ENCODE measurements at regions not wholly inside any gene's neighbourhood (a gene's known extent, or its start where the extent isn't known, plus 50 kb on each side); places are given as distances from the start of the nearest gene placed in this dataset.

GRCh38 chr7:35424440-35424839, 170.5 kb upstream of the TBX20 start:
- intact Hi-C loops (cut with DNase I; ENCODE audit: low total_unique reads), result no loop called here
- DNase-seq, result no peak
- 89 to 92% methylated on average over 4 of the region's 4 CpGs for WGBS, 2 donors
- no peak for TF ChIP-seq CTCF (IDR thresholded peaks at IDR 0.05)
- no peak for TF ChIP-seq POLR2A (IDR thresholded peaks at IDR 0.05)
- Histone ChIP-seq H3K4me1 (no peaks in the 10 kb centered on the region), H3K9me3 (no peaks in the 10 kb centered on the region), H3K27ac (no peak overlapping the region), H3K27me3 (no peaks in the 10 kb centered on the region), H3K36me3 (ENCODE audit: low read depth, missing control alignments) (no peaks in the 10 kb centered on the region), H3K4me3 (no peak overlapping the region)

- H3K36me3 ChIP-seq (ENCODE audit: low read depth, missing control alignments), result no peaks in the 10 kb centered on the region
- intact Hi-C loops (cut with DNase I; ENCODE audit: low total_unique reads), result no loop called here
- H3K4me1 ChIP-seq, result no peaks in the 10 kb centered on the region
- no peak overlapping the region for H3K4me3 ChIP-seq
- H3K27ac ChIP-seq, result no peak overlapping the region
- no peak for DNase-seq
- TF ChIP-seq POLR2A (IDR thresholded peaks at IDR 0.05) (no peak), CTCF (IDR thresholded peaks at IDR 0.05) (no peak)
- 88 to 98% methylated on average over 2 of the region's 2 CpGs for WGBS, 2 donors
- no peaks in the 10 kb centered on the region for H3K27me3 ChIP-seq
- H3K9me3 ChIP-seq, result no peaks in the 10 kb centered on the region
These were observed 168.8 kb upstream of the TBX20 start for GRCh38 chr7:35422715-35423114.

GRCh38 chr7:35420656-35421055, 166.8 kb upstream of the TBX20 start:
- no peak for DNase-seq
- H3K27me3 ChIP-seq, result no peaks in the 10 kb centered on the region
- H3K27ac ChIP-seq, result no peak overlapping the region
- no peaks in the 10 kb centered on the region for H3K4me1 ChIP-seq
- intact Hi-C loops (cut with DNase I; ENCODE audit: low total_unique reads), result no loop called here
- H3K4me3 ChIP-seq, result no peak overlapping the region
- TF ChIP-seq POLR2A (IDR thresholded peaks at IDR 0.05) (no peak), CTCF (IDR thresholded peaks at IDR 0.05) (no peak)
- 38 to 47% methylated on average over 4 of the region's 4 CpGs for WGBS, 2 donors
- no peaks in the 10 kb centered on the region for H3K9me3 ChIP-seq
- no peaks in the 10 kb centered on the region for H3K36me3 ChIP-seq (ENCODE audit: low read depth, missing control alignments)

GRCh38 chr7:35419391-35419755, 165.5 kb upstream of the TBX20 start:
- Histone ChIP-seq H3K4me3 (no peak overlapping the region), H3K4me1 (no peaks in the 10 kb centered on the region), H3K36me3 (ENCODE audit: low read depth, missing control alignments) (no peaks in the 10 kb centered on the region), H3K9me3 (no peaks in the 10 kb centered on the region), H3K27me3 (no peaks in the 10 kb centered on the region), H3K27ac (no peak overlapping the region)
- no peak for DNase-seq
- TF ChIP-seq CTCF (IDR thresholded peaks at IDR 0.05) (no peak), POLR2A (IDR thresholded peaks at IDR 0.05) (no peak)
- WGBS, 2 donors, result 60 to 64% methylated on average over 5 of the region's 5 CpGs
- intact Hi-C loops (cut with DNase I; ENCODE audit: low total_unique reads), result no loop called here

GRCh38 chr7:35418716-35419390, 165.0 kb upstream of the TBX20 start:
- WGBS, 2 donors, result 59 to 70% methylated on average over 24 of the region's 24 CpGs

More at GRCh38 chr7:35418716-35419390, 165.0 kb upstream of the TBX20 start:
- no peak for TF ChIP-seq POLR2A (IDR thresholded peaks at IDR 0.05)
- TF ChIP-seq CTCF (IDR thresholded peaks at IDR 0.05), result no peak
- H3K9me3 ChIP-seq, result no peaks in the 10 kb centered on the region
- intact Hi-C loops (cut with DNase I; ENCODE audit: low total_unique reads), result no loop called here
- H3K27ac ChIP-seq, result no peak overlapping the region
- no peaks in the 10 kb centered on the region for H3K27me3 ChIP-seq
- DNase-seq, result no peak
- no peaks in the 10 kb centered on the region for H3K4me1 ChIP-seq
- no peak overlapping the region for H3K4me3 ChIP-seq
- H3K36me3 ChIP-seq (ENCODE audit: low read depth, missing control alignments), result no peaks in the 10 kb centered on the region
